ENCODE measurements at regions not wholly inside any gene's neighbourhood (a gene's known extent, or its start where the extent isn't known, plus 50 kb on each side); places are given as distances from the start of the nearest gene placed in this dataset.

DNA sequence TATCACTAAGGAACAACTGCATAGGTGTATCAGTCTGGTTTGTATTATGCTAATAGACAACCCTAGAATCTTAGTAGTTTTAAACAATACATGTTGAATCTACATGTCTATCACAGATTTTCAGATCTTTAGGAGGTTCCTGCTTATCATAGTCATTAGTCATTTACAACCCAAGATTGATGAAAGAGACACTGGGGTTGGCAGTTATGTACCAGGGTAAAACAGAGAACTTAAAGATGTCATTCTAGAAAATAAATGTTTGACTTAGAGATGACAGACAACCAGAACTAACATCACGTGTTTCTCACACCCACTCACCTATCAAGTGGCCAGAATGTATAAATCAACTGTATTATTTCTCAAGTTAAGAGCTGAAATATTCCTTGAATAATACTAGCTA is 181.9 kb downstream of the PABPC4L start:
- no peak for DNase-seq

DNA sequence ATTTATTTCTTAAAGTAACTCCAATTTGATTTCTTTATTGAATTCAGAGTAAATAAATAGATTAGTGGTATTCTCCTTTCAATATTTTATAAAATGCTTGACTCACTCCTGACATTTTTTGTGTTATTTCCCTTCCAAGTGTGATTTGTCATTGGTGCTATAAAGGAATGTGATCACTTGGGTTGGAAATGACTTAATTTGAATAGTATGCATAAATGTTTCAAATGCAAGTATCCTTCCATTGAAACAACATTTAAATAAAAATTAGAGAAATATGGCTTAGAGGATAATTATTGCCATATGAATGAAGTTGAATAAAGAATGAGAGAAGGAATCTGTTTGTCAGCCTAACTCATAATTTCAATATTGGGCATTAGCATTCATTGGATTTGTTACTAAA is 182.7 kb downstream of the PABPC4L start:
- no peak for DNase-seq

DNA sequence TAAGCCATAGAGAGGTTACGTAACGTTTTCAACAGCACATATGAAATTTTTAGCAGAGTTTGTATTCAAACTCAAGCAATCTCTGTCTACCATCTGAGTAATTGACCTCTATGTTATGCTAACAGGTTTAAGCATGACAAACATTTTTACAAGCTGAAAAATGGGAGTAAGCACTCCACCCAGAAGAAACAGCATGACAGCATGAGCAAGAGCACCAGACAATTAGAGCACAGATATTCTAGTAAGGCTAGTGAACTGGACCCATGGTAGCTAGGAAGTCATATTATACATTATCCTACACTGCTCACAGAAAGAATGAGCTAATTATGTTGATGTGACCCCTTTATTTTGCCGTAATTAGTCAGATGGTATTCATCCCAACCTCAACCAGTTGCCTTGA is 200.5 kb downstream of the PABPC4L start:
- DNase-seq: no peak

DNA sequence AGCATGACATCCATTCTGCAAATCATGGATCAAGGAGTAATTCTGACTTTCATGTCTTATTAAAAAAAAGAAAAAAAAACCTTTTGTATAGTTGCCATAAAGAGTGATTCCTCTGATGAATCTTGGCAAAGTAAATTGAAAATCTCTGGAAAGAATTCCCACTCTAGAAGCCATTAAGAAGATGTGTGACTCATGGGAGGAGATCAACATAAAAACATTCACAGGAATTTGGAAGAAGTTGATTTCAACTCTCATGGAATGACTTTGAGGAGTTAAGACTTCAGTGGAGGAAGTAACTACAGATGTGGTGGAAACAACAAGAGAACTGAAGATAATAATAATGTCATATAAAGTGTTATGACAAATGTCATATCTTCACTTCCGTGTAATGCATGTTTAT is 204.2 kb downstream of the PABPC4L start:
- DNase-seq: no peak

DNA sequence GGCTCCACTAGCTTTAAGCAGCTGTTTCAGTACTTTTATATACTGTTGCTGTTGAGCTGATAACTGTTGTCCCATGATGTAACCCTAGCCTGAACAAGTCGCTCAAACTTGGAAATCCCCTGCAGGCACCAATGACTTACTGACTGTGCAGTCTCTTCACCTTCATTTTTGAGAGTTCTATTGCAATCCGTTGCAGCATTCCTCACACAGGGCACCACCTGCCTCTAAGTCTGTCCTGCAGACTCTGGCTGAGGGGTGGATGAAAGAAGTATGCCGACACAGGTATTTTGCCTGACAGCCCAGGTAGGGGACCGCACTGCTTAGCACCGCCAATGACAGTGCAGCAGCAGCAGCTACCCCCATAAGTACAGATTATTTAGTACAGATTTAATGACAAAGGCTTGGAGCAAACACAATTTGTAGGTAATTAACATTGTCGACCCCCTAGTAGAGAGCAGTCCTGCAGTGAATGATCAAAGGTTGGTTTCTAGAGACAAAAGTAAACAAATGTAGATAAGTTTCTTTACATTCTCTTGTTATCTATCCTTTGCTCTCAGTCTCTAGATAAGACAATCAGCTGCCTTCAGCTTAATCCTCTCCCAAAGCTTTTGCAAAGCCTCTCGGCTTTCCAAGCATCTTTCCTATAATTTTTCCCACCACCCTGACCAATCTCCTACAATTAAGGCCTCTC is 205.0 kb downstream of the PABPC4L start:
- DNase-seq: no peak

DNA sequence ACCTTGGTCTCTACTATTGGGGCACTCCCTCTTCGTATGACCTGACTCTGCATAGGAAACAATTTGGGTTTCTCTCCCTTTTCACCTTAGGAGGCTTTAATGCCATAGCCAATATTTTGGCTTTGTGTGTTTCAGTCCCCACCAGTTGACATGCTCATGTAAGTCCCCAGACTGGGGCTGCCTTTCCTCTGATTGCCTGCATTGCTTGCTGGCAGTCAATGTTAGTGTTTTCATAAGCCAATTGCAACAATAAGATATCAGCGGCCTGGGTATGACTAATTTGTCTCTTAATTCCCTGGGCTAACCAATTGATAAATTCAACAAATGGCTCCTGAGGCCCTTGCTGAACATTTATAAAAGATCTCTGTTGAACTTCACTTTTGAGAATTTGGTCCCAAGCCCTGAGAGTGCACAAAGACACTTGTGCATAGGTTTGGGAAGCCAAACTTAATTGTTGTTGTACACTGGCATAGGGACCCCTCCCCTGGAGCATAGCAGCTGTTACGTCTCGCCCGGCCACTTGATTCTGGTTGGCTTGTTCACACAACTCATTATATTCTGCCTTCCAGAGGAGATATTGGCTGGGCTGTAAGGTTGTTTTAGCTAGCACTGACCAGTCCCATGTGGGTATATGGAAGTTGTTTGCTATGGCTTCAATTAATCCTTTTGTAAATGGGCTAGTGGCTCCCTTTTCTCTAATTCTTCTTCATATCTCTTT is 206.2 kb downstream of the PABPC4L start:
- DNase-seq: no peak

DNA sequence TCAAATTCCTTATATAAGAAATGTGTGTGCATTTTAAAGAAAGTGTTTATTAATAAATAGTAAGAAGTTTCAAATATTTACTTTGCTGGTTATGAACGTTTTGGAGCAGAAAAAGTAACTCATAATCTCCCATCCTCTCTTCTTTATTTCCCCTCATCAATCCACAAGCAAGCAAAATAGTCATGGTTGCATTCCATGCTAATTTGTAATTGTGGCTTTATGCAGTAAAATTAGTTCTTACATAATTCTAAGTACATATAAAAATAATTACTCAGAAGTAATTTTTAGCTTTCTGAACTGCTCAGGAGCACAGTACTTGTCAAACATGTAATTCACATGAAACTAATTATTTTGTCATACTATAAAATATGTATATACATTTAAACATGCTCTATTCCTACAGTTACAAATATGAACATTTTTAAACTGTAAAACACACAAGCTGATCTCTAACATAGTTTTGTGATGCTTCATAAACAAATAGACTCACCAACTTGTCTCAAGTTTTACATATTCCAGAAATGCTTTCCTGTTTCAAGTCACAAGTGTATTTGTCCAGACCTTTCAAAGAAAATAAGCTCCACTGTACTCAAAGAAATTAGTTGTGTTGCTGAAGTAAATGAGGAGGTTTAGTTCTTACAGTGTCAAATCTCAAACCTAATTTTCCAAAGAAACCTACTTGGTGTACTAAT is 218.9 kb downstream of the PABPC4L start:
- DNase-seq: no peak

DNA sequence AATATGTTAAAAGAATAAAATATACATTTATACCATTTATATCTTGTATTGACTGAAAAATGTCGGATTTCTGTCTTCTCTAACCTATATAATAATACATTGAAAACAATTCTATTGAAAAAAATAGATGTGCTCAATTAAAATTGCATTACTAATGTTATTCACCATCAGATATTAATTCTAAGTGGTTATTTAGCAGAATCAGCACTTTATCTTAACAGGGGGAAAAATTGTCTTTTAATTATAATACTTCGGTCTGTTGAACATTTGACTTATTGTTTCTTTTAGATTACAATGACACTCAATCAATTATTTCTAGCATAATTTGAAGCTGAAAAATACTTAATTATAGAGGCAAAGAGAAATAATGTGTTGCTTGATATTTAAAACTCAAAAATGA is 220.3 kb downstream of the PABPC4L start:
- DNase-seq: no peak

DNA sequence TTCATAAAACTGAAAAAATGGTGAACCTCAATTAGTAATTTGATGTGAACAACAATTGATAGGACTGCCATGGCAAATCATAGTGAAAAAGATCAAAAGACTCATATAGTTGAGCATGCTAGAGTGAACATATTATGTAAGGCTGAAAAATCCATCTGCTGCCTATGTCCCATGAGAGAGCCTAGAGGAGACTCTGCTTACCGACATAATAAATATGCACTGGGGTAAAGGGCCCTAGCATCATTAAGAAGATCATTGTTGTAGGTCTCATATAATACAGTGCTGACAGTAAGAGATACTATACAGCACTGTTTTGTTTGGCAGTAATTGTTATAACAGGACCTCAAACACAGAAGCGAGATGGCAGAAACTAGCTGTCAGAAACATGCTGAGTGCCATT is 229.0 kb downstream of the PABPC4L start:
- DNase-seq: no peak

DNA sequence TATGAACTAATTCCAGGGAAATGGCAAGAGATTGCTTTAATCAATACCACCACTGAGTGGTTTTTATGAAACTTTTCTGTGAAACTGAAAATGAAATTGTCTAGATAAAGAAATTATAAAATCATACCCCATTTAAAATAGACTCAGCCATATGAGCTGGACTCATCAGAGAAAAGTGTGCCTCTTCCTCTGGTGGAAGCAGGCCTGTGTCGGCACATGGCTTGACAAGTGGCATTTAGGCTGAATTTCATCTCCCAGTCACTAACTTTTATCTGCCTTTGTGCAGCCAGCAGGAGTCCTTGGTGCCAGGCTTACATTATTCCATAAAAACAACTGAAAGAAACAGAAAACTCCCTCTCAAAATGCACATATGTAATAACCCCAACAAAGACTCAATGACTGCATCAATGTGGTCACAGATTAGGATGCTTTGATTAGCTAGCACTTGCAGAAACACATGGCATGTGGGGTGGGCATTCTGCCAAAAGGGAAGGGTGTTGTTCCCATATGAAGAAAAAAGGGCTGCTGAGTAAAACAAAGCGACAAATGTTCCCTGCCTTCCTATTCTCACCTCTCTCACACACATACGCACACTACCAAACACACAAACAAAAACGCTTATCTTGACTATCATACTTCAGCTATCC is 232.3 kb downstream of the PABPC4L start:
- DNase-seq: no peak

DNA sequence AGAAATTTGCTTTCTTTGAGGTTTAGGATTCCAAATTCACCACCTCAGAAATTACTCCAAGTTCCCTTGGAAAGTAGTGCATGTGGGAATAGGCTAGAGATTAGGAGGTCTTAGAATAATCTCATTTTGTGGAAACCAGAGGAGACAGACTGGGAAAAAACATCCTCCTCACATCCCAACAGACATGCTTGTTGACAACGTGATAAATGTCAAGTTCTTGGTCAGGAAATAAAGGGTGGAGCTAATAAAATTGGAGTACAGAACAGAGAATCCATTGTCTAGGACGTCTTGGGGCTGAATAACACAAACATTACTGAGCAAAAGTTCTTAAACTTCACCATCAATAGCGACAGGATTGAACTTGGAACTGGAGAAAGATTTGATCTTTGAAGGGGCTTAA is 233.4 kb downstream of the PABPC4L start:
- no peak for DNase-seq

DNA sequence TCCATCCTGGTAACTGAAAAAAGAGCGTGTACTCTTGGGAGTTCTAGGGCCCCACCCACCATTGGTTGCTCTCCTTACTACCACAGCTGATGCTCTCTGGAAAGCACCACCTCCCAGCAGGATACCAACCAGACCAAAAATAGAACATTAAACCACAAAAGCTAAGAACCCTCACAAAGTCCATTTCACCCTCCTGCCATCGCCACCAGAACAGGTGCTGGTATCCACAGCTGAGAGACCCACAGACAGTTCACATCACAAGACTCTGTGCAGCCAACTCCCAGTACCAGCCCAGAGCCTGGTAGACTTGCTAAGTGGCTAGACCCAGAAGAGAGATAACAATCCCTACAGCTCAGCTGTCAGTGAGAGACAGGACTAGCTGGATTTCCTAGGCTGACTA is 240.6 kb downstream of the PABPC4L start:
- DNase-seq: no peak

DNA sequence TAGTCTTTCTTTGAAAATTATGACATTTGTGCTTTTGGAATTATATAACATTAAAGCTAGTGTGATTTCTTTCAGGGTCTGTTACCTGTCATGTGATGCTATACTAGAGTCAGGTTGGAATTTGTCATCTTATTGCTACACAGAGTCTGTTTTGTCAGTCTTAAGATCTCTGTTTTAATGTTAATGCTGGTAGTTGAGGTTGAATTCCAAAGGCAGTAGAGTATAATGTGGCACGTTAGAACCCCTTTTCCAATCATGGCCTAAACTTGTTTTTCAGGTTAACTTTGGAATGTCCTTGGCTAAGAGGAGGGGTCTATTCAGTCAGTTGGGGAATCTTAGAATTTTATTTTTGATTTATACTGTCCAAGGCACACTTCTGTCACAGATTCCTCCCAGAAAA is 258.5 kb downstream of the PABPC4L start:
- no peak for DNase-seq

DNA sequence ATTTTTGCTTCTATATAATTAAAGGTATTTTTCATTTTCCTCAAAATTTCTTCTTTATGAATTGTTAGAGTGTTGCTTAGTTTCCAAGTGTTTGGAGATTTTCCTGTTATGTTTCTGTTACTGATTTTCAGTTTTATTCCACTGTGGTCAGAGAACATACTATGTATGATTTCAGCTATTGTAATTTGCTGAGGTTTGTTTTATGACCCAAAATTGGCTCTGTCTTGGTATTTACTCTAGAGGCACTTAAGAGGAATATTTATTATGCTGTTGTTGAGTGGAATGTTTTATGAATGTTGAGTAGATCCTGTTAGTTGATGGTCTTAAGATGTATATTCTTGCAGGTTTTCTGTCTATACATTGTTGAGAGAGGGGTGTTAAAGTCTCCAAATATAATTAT is 263.5 kb downstream of the PABPC4L start:
- DNase-seq: no peak

DNA sequence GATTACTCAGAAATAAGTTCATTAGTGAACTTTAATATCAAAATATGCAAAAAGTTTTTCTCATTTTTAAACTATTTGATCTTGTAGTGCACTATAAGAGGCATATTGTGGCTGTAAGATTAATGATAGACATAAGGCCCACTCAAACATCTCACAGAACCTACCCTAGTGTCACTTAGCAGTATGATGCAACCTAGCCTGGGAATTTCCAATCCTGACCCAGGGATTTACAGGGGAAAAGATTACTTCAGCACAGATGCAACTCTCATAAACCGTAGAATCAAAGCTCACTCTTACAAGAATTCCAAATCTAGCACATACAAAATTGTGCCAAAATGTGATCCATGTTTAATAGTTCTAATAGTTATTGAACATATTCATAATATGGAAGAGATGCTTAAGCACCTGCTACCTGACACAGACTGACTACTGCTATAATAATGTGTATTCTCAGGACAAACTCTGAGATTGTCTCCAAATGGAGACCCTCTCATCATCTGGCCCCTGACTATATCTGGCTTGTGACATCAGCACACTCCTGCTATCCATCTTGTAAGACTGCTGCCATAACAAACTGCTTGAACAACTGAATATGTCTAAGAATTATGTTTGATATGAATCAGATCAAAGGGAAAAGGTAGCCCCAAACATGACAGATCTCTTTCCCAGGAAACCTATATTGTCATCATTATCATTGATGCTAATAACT is 271.9 kb downstream of the PABPC4L start:
- no peak for DNase-seq

DNA sequence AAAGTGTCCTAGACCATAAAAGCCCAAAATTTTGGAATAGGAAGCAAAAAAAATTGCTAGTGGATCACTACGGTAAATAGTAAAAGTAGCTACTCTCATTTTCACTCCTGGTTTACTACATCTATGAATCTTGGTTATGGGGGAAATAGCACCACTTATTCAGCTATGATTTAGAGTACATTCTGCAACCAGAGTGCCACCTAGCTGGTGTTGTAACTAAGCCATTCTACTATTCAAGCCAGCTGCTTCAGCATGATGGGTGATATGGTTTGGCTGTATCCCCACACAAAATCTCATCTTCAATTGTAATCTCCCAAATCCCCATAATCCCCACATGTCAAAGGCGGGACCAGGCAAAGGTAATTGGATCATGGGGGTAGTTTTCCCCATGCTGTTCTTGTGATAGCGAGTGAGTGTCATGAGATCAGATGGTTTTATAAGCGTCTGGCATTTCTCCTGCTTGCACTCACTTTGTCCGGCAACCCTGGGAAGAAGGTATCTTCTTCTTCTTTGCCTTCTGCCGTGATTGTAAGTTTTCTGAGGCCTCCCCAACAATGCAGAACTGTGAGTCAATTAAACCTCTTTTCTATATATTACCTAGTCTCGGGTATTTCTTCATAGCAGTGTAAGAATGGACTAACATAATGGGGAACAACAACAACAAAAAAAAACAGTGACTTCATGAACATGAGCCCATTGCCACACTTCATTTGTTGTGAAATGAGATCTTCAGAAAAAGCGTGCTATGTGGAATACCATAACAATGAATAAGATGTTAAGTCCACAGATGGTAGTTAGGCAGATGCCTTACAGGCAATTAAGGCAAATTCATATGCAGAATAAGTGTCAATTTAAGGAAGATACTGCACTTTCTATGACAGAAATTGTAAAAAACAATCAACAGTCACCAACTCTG is 280.1 kb downstream of the PABPC4L start:
- DNase-seq: no peak

DNA sequence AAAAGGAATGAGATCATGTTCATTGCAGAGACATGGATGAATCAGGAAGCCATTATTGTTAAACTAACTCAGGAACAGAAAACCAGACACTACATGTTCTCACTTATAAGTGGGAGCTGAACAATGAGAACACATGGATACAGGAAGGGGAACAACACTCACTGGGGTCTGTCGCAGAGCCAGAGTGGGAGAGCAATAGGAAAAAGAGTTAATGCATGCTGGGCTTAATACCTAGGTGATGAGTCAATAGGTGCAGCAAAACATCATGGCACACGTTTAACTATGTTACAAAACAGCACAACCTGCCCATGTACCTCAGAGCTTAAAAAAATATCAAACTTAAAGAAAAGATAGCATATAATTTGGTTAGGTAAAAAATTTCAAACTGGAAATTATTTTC is 281.4 kb downstream of the PABPC4L start:
- no peak for DNase-seq

DNA sequence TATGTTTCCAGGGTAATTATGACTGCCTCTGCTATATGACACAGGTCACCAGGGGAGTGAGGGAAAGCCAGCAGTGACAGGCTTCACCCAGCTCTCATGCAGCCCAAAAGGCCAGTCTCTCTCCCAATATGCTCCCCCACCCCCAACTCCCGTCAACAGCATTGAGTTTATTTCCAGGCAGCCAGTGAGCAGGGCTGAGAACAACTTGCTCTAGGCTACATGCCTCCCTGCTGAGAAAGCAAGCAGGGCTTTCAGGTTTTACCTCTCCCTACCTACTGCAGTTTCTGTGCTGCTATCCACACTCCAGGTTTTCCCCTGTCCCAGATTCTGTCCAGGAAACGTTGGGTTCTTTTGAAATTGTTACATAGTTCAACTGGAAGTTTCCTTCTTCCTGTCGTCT is 291.4 kb downstream of the PABPC4L start:
- no peak for DNase-seq

DNA sequence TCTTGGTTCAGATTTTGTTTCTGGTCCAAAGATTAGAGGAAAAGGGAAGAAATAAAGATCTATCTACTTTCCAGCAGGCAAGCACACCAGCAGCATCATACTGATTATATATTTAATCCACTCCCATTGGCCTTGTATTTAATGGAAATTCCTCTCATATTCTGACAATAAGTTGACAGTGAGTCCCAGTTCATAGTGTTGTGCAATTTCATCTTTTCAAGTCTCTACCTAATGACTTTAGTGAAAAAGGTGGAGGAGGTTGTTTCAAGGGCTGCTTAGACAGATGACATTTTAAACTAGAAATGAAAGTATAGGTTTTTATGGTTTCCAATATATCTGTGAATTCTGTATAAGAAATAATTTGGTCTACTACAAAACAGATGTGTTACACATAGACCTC is 298.6 kb downstream of the PABPC4L start:
- DNase-seq: no peak

DNA sequence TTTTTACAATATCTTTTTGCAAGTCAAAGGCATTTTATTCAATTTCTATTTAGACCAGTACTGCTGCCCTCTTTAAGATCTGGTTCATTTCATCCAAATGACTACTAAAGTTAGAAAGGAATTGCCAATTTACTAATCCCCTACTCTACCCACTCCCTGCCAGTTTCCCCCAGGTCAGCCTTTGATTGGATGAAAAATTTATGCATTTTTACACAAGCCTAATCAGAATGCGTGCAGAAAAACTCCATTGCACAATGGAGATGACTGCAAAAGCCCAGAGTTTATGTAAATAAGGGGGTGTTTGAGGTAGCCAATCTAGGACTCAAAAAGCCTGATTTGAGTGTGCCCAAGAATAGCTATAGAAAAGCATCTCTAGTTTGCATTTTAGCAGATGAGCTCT is 310.6 kb downstream of the PABPC4L start:
- no peak for DNase-seq

DNA sequence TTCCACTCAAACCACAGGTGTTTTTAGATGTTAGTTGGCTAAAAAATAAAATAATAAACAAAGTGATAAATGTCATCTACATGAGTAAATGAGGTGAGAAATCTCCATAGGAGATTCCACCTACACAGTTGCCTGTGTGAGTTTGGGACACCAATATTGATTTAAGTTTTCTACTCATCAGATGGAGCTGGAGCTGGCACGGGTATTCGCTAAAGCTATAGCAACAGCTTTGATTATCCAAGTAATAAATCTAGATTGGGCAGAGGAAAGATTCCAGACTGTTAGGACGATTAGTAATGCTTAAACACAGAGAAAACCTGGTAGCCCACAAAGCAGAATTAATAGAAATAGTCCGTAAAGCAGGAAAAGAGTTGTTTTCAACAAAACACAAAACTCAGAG is 313.9 kb downstream of the PABPC4L start:
- DNase-seq: no peak

DNA sequence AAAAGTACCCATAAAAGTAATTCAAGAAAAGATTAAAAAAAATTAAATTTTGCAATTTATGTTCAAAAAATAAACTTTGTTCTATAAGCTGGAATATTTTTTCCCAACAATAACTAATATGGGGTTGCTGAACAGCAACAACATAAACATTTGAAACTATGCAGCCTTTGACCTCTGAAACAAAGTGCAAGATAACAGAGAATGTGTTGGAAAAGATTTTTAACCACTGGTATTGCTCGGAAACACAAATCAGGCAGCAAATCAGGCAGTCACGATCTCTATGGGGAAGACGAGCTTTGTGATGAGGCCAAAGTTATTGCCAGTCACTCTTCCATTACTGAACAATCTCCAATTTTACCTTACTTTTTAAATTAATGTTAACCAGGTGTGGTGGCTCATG is 332.1 kb downstream of the PABPC4L start:
- DNase-seq: no peak

Measured in T-helper 2 cell (primary cell).